ENCODE measurements at regions not wholly inside any gene's neighbourhood (a gene's known extent, or its start where the extent isn't known, plus 50 kb on each side); places are given as distances from the start of the nearest gene placed in this dataset.

- TF ChIP-seq ATF3 (IDR thresholded peaks at IDR 0.05; ENCODE audit: insufficient read depth, low read depth, low read length) (no peak), PHF8 (conservative IDR thresholded peaks at IDR 0.05; ENCODE audit: low read depth, low read length) (no peak), JUND (IDR thresholded peaks at IDR 0.05; ENCODE audit: low read length) (no peak), CREB1 (IDR thresholded peaks at IDR 0.05) (no peak), CHD7 (IDR thresholded peaks at IDR 0.05; ENCODE audit: insufficient replicate concordance, low read length) (no peak), POLR2AphosphoS5 (IDR thresholded peaks at IDR 0.05; ENCODE audit: low read depth, low read length) (no peak)
Measured at GRCh38 chr17:68178831-68179230, 69.0 kb upstream of the AMZ2 start (continued).

Data from H1 (cell line).